Stomach smooth muscle (tissue), 2 donors: ENCODE measurements at regions not wholly inside any gene's neighbourhood (a gene's known extent, or its start where the extent isn't known, plus 50 kb on each side); places are given as distances from the start of the nearest gene placed in this dataset.
"Not testable (repeated sequence)": the region's sequence is repeated elsewhere in the genome, so short reads cannot be mapped to it uniquely, and the experiment has no call there.

ENCODE experiments used
- H3K27ac ChIP-seq: one replicate; pipeline ENCODE4 v1.7.0; 2013; ENCODE audit warnings: mild to moderate bottlenecking, low read length, inconsistent platforms
- H3K27me3 ChIP-seq, 2 donors: one replicate each; pipeline ENCODE4 v1.7.0; 2013; ENCODE audit warnings: low read length in 2 of 2; ENCODE audit not compliant: insufficient read depth in 2 of 2, control insufficient read depth in 1 of 2
- H3K36me3 ChIP-seq, 2 donors: one replicate each; pipeline ENCODE4 v1.7.0; 2013; ENCODE audit warnings: low read length in 2 of 2; ENCODE audit not compliant: control insufficient read depth in 2 of 2, insufficient read depth in 2 of 2
- H3K4me1 ChIP-seq: one replicate; pipeline ENCODE4 v1.7.0; 2013; ENCODE audit warnings: low read length; ENCODE audit not compliant: control insufficient read depth, insufficient read depth
- H3K4me3 ChIP-seq, 2 donors: one replicate each; pipeline ENCODE4 v1.7.0; 2013; ENCODE audit warnings: low read length in 2 of 2
- H3K9ac ChIP-seq, 2 donors: one replicate each; pipeline ENCODE4 v1.7.0; 2013; ENCODE audit warnings: low read length in 2 of 2, mild to moderate bottlenecking in 1 of 2
- H3K9me3 ChIP-seq, 2 donors: one replicate each; pipeline ENCODE4 v1.7.0; 2013; ENCODE audit warnings: low read length in 2 of 2; ENCODE audit not compliant: control insufficient read depth in 2 of 2
- donor health status: healthy.
- donor health status: Pancreatic carcinoma.

GRCh38 chr2:113337809-113338208 is 59.1 kb upstream of the PAX8 start:
- no peak overlapping the region for H3K4me3 ChIP-seq
- H3K9ac ChIP-seq = no peak overlapping the region
- H3K27me3 ChIP-seq = no peaks in the 10 kb centered on the region
- H3K9me3 ChIP-seq = no peaks in the 10 kb centered on the region
- H3K4me1 ChIP-seq = no peaks in the 10 kb centered on the region
- no peak overlapping the region for H3K27ac ChIP-seq
- no peaks in the 10 kb centered on the region for H3K36me3 ChIP-seq

- not testable (repeated sequence) for H3K4me1 ChIP-seq, H3K9me3 ChIP-seq, H3K4me3 ChIP-seq, H3K36me3 ChIP-seq, H3K9ac ChIP-seq, H3K27ac ChIP-seq, H3K27me3 ChIP-seq
Observed at GRCh38 chr2:113336040-113336439, 57.3 kb upstream of the PAX8 start.

GRCh38 chr2:113334147-113334546 is 55.4 kb upstream of the PAX8 start:
- Histone ChIP-seq H3K9me3 (no peaks in the 10 kb centered on the region), H3K36me3 (no peaks in the 10 kb centered on the region), H3K4me3 (no peak overlapping the region), H3K27ac (no peak overlapping the region), H3K4me1 (no peaks in the 10 kb centered on the region), H3K27me3 (no peaks in the 10 kb centered on the region), H3K9ac (no peak overlapping the region)

DNA sequence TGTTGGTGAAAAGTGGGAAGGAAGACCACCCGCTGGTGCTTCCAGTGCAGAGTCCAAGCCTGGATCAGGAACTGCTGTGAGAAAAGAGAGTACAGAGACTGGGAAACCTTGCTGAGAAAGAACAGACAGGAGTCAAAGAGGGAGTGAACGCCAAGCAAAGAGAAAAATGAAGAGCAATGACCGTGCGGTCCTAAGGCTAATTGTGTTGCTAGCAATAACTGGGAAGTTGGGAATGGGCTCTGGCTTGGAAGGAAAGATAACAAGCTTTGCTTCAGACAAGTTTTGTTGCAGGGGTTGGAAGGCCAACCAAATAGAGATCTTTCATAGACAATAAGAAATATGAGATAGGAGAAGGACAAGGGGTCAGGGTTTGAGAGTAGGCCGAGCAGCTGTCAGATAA is 55.0 kb upstream of the PAX8 start:
- not testable (repeated sequence) for H3K9ac ChIP-seq, H3K27ac ChIP-seq, H3K36me3 ChIP-seq, H3K9me3 ChIP-seq, H3K4me3 ChIP-seq, H3K27me3 ChIP-seq, H3K4me1 ChIP-seq

- H3K4me1 ChIP-seq, H3K9ac ChIP-seq, H3K36me3 ChIP-seq, H3K9me3 ChIP-seq, H3K4me3 ChIP-seq, H3K27me3 ChIP-seq, H3K27ac ChIP-seq: not testable (repeated sequence)
Observed at GRCh38 chr2:113330060-113330767, 51.5 kb upstream of the PAX8 start.

- H3K4me1 ChIP-seq, H3K9me3 ChIP-seq, H3K27me3 ChIP-seq, H3K36me3 ChIP-seq, H3K9ac ChIP-seq, H3K27ac ChIP-seq, H3K4me3 ChIP-seq: not testable (repeated sequence)
Observed at GRCh38 chr2:113328973-113329372, 50.3 kb upstream of the PAX8 start.

DNA sequence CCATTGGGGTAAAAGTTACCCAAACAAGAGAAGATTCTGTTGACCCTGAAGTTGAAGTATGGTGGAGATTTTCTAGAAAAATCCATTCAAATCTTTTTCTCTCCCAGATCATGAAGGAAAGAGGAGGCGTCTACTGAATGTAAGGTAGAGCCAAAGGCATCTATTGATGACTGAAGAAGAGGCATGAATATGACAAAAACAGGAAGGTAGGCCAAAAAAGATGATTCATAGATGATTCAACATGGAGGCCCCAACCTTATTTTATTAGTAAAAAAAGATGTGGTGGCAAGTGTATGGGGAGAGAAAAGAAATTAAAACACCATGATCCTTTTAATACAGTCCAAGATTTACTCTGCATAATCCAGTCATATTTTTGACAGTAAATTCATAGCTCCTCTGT is 49.9 kb upstream of the PAX8 start:
- not testable (repeated sequence) for H3K9ac ChIP-seq, H3K4me3 ChIP-seq, H3K36me3 ChIP-seq, H3K27me3 ChIP-seq, H3K9me3 ChIP-seq, H3K4me1 ChIP-seq, H3K27ac ChIP-seq
